ENCODE measurements at regions not wholly inside any gene's neighbourhood (a gene's known extent, or its start where the extent isn't known, plus 50 kb on each side); places are given as distances from the start of the nearest gene placed in this dataset.

GRCh38 chr12:24057920-24058476, 108.5 kb upstream of the SOX5 start:
- DNase-seq (ENCODE audit: low read depth in 2 of 2): no peak

GRCh38 chr12:24055747-24056146, 106.3 kb upstream of the SOX5 start:
- DNase-seq (ENCODE audit: low read depth in 2 of 2): no peak

- no peak for DNase-seq (ENCODE audit: low read depth in 2 of 2)
These were observed 104.9 kb upstream of the SOX5 start for GRCh38 chr12:24054416-24054815.

GRCh38 chr12:24049728-24050127, 100.3 kb upstream of the SOX5 start:
- DNase-seq (ENCODE audit: low read depth in 2 of 2): no peak

GRCh38 chr12:24049101-24049500, 99.6 kb upstream of the SOX5 start:
- DNase-seq (ENCODE audit: low read depth in 2 of 2): no peak

GRCh38 chr12:24048446-24048845, 99.0 kb upstream of the SOX5 start:
- no peak for DNase-seq (ENCODE audit: low read depth in 2 of 2)

GRCh38 chr12:24047326-24047725, 97.9 kb upstream of the SOX5 start:
- no peak for DNase-seq (ENCODE audit: low read depth in 2 of 2)

- DNase-seq (ENCODE audit: low read depth in 2 of 2): peak; percentile 30 to 42
These were observed 96.4 kb upstream of the SOX5 start for GRCh38 chr12:24045816-24046257.

GRCh38 chr12:24044941-24045703, 95.7 kb upstream of the SOX5 start:
- no peak for DNase-seq (ENCODE audit: low read depth in 2 of 2)

- no peak for DNase-seq (ENCODE audit: low read depth in 2 of 2)
These were observed 93.2 kb upstream of the SOX5 start for GRCh38 chr12:24042651-24043050.

- DNase-seq (ENCODE audit: low read depth in 2 of 2): peak; percentile 39 to 56
These were observed 89.6 kb upstream of the SOX5 start for GRCh38 chr12:24039113-24039525.

GRCh38 chr12:24038211-24038997, 88.9 kb upstream of the SOX5 start:
- DNase-seq (ENCODE audit: low read depth in 2 of 2): no peak

GRCh38 chr12:24036438-24037216, 87.2 kb upstream of the SOX5 start:
- DNase-seq (ENCODE audit: low read depth in 2 of 2): no peak

GRCh38 chr12:24034894-24035293, 85.4 kb upstream of the SOX5 start:
- DNase-seq (ENCODE audit: low read depth in 2 of 2): no peak

GRCh38 chr12:24034160-24034559, 84.7 kb upstream of the SOX5 start:
- no peak for DNase-seq (ENCODE audit: low read depth in 2 of 2)

GRCh38 chr12:24027352-24027751, 77.9 kb upstream of the SOX5 start:
- no peak for DNase-seq (ENCODE audit: low read depth in 2 of 2)

- no peak for DNase-seq (ENCODE audit: low read depth in 2 of 2)
These were observed 75.8 kb upstream of the SOX5 start for GRCh38 chr12:24025153-24025798.

- DNase-seq (ENCODE audit: low read depth in 2 of 2): no peak
These were observed 73.6 kb upstream of the SOX5 start for GRCh38 chr12:24023081-24023480.

GRCh38 chr12:24021164-24021502, 71.7 kb upstream of the SOX5 start:
- no peak for DNase-seq (ENCODE audit: low read depth in 2 of 2)

GRCh38 chr12:24020397-24021163, 71.1 kb upstream of the SOX5 start:
- DNase-seq (ENCODE audit: low read depth in 2 of 2): no peak

- no peak for DNase-seq (ENCODE audit: low read depth in 2 of 2)
These were observed 66.3 kb upstream of the SOX5 start for GRCh38 chr12:24015833-24016160.

Data from dermis microvascular lymphatic vessel endothelial cell (primary cell).